WTC11 (cell line): ENCODE measurements at regions not wholly inside any gene's neighbourhood (a gene's known extent, or its start where the extent isn't known, plus 50 kb on each side); places are given as distances from the start of the nearest gene placed in this dataset.

ENCODE experiments used
- ATAC-seq: fragments of 200-7000 bp; cut with Tn5 transposase; 2 replicates; pipeline ENCODE4 v1.10.0; 2021; ENCODE audit warnings: mild to moderate bottlenecking, moderate library complexity
- CTCF ChIA-PET: fragments of 300-600 bp; sonication (Branson Sonifier 250); formaldehyde crosslinking; loops from one replicate; lab custom pipeline; 2021; ENCODE audit warnings: antibody characterized with exemption; lab: Charles Lee
- POLR2A ChIA-PET: fragments of 350-600 bp; sonication (Branson Sonifier 250); formaldehyde crosslinking; loops from one replicate; lab custom pipeline; 2021; ENCODE audit warnings: antibody characterized with exemption; lab: Charles Lee
- DNase-seq: peaks from one replicate; pipeline ENCODE4 v3.0.0; 2021; ENCODE audit warnings: low spot score
- H3K27ac Mint-ChIP-seq: 2 replicates; pipeline ENCODE4 v1.8.0; 2021; ENCODE audit warnings: mixed read lengths
- H3K27me3 Mint-ChIP-seq: 2 replicates; pipeline ENCODE4 v1.8.0; 2021; ENCODE audit warnings: low read depth, mild to moderate bottlenecking, moderate library complexity, mixed read lengths
- H3K36me3 Mint-ChIP-seq: 2 replicates; pipeline ENCODE4 v1.8.0; 2021; ENCODE audit warnings: mixed read lengths
- H3K4me1 Mint-ChIP-seq: 2 replicates; pipeline ENCODE4 v1.8.0; 2022; ENCODE audit warnings: mixed read lengths
- H3K4me3 Mint-ChIP-seq: 2 replicates; pipeline ENCODE4 v1.8.0; 2021; ENCODE audit warnings: mild to moderate bottlenecking, moderate library complexity, mixed read lengths
- H3K9me3 Mint-ChIP-seq: 2 replicates; pipeline ENCODE4 v1.8.0; 2021; ENCODE audit warnings: mixed read lengths
- ESRRA ChIP-seq: sonication (generic); formaldehyde crosslinking; IDR thresholded peaks from 2 replicates; pipeline ENCODE4 v1.8.1; 2022; ENCODE audit warnings: mild to moderate bottlenecking, missing genetic modification reagents, borderline replicate concordance
- IRF2 ChIP-seq: sonication (generic); formaldehyde crosslinking; IDR thresholded peaks from 2 replicates; pipeline ENCODE4 v1.8.0; 2022; ENCODE audit warnings: low read depth, missing genetic modification reagents, borderline replicate concordance
- MXD4 ChIP-seq: fragments of 250-450 bp; sonication (Bioruptor Pico); IDR thresholded peaks from 2 replicates; pipeline ENCODE4 v1.8.0; 2021; ENCODE audit warnings: mild to moderate bottlenecking, moderate library complexity, borderline replicate concordance
- NFE2L1 ChIP-seq: sonication (generic); formaldehyde crosslinking; IDR thresholded peaks from 2 replicates; pipeline ENCODE4 v1.8.1; 2023; ENCODE audit warnings: missing genetic modification reagents
- NFYB ChIP-seq: sonication (generic); formaldehyde crosslinking; conservative IDR thresholded peaks from 2 replicates; pipeline ENCODE4 v1.8.0; 2022; ENCODE audit warnings: low read depth, missing genetic modification reagents
- SMAD3 ChIP-seq: sonication (generic); formaldehyde crosslinking; IDR thresholded peaks from 2 replicates; pipeline ENCODE4 v1.8.0; 2022; ENCODE audit warnings: missing genetic modification reagents, mild to moderate bottlenecking, borderline replicate concordance
- ZNF138 ChIP-seq: sonication (generic); formaldehyde crosslinking; conservative IDR thresholded peaks from 2 replicates; pipeline ENCODE4 v1.8.1; 2022; ENCODE audit warnings: mild to moderate bottlenecking, moderate library complexity, missing genetic modification reagents
- ZNF263 ChIP-seq: sonication (generic); formaldehyde crosslinking; IDR thresholded peaks from 2 replicates; pipeline ENCODE4 v1.8.1; 2022; ENCODE audit warnings: low read depth, mild to moderate bottlenecking, moderate library complexity, missing genetic modification reagents
- TF ChIP-seq, protein P1 (sequence below): sonication (generic); formaldehyde crosslinking; conservative IDR thresholded peaks from 2 replicates; pipeline ENCODE4 v1.8.1; 2023; ENCODE audit warnings: mild to moderate bottlenecking, low read depth, missing genetic modification reagents, moderate library complexity
- TF ChIP-seq, protein P2 (sequence below): sonication (generic); formaldehyde crosslinking; IDR thresholded peaks from 2 replicates; pipeline ENCODE4 v1.8.1; 2022; ENCODE audit warnings: low read depth, missing genetic modification reagents, borderline replicate concordance
- TF ChIP-seq, protein P3 (sequence below): sonication (generic); formaldehyde crosslinking; IDR thresholded peaks from 2 replicates; pipeline ENCODE4 v1.8.1; 2023; ENCODE audit warnings: mild to moderate bottlenecking, missing genetic modification reagents
- TF ChIP-seq, protein P4 (sequence below): fragments of 250-450 bp; sonication (Bioruptor Pico); conservative IDR thresholded peaks from 2 replicates; pipeline ENCODE4 v1.9.0; 2021; ENCODE audit warnings: mild to moderate bottlenecking
- TF ChIP-seq, protein P5 (sequence below): sonication (generic); formaldehyde crosslinking; IDR thresholded peaks from 2 replicates; pipeline ENCODE4 v1.8.0; 2023; ENCODE audit warnings: missing genetic modification reagents
- TF ChIP-seq, protein P6 (sequence below): sonication (generic); formaldehyde crosslinking; IDR thresholded peaks from 2 replicates; pipeline ENCODE4 v1.8.0; 2022; ENCODE audit warnings: mild to moderate bottlenecking, missing genetic modification reagents
- TF ChIP-seq, protein P7 (sequence below): fragments of 200-600 bp; IDR thresholded peaks from 2 replicates; pipeline ENCODE4 v1.8.0; 2022; ENCODE audit warnings: antibody characterized with exemption
- TF ChIP-seq, protein P8 (sequence below): fragments of 250-450 bp; sonication (Bioruptor Pico); IDR thresholded peaks from 2 replicates; pipeline ENCODE4 v1.9.0; 2021; ENCODE audit warnings: mild to moderate bottlenecking

DNA sequence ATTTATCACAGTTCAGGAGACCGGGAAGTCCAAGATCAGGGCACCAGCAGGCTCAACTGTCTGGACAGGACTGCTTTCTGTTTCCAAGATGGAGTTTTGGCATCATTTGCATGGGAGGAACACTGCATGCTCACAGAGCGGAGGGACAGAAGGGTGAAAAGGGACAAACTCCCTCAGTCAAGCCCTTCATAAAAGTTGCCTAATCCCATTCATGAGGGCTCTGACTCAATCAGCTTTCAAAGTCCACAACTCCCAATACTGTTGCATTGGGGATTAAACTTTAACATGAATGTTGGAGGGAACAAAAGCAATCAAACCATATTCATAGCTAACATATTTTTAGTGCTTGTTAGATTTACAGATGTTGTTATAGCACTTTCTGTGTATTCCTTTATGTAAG lies 158.9 kb upstream of the MAD2L1 start:
- CTCF ChIA-PET, result interaction anchor here (0.9 kb wide), 1 partner anchor 967 kb away, joined by 3 read pairs; no protein-coding TSS in a partner anchor
- ATAC-seq, result no peak

More for the DNA sequence above, 158.9 kb upstream of the MAD2L1 start:
- Mint-ChIP-seq H3K4me1 (0 out of 2 replicates have a peak, but pooled peaks cover 3% of the 10 kb centered on the region), H3K9me3 (no peaks in the 10 kb centered on the region), H3K4me3 (no peak overlapping the region), H3K27ac (no peak overlapping the region), H3K36me3 (no peaks in the 10 kb centered on the region), H3K27me3 (no peaks in the 10 kb centered on the region)
- TF ChIP-seq, protein P1, sequence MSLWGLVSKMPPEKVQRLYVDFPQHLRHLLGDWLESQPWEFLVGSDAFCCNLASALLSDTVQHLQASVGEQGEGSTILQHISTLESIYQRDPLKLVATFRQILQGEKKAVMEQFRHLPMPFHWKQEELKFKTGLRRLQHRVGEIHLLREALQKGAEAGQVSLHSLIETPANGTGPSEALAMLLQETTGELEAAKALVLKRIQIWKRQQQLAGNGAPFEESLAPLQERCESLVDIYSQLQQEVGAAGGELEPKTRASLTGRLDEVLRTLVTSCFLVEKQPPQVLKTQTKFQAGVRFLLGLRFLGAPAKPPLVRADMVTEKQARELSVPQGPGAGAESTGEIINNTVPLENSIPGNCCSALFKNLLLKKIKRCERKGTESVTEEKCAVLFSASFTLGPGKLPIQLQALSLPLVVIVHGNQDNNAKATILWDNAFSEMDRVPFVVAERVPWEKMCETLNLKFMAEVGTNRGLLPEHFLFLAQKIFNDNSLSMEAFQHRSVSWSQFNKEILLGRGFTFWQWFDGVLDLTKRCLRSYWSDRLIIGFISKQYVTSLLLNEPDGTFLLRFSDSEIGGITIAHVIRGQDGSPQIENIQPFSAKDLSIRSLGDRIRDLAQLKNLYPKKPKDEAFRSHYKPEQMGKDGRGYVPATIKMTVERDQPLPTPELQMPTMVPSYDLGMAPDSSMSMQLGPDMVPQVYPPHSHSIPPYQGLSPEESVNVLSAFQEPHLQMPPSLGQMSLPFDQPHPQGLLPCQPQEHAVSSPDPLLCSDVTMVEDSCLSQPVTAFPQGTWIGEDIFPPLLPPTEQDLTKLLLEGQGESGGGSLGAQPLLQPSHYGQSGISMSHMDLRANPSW, result no peak
- TF ChIP-seq, protein P2, sequence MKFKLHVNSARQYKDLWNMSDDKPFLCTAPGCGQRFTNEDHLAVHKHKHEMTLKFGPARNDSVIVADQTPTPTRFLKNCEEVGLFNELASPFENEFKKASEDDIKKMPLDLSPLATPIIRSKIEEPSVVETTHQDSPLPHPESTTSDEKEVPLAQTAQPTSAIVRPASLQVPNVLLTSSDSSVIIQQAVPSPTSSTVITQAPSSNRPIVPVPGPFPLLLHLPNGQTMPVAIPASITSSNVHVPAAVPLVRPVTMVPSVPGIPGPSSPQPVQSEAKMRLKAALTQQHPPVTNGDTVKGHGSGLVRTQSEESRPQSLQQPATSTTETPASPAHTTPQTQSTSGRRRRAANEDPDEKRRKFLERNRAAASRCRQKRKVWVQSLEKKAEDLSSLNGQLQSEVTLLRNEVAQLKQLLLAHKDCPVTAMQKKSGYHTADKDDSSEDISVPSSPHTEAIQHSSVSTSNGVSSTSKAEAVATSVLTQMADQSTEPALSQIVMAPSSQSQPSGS (CRISPR knock-in tag), result no peak
- TF ChIP-seq, protein P3, sequence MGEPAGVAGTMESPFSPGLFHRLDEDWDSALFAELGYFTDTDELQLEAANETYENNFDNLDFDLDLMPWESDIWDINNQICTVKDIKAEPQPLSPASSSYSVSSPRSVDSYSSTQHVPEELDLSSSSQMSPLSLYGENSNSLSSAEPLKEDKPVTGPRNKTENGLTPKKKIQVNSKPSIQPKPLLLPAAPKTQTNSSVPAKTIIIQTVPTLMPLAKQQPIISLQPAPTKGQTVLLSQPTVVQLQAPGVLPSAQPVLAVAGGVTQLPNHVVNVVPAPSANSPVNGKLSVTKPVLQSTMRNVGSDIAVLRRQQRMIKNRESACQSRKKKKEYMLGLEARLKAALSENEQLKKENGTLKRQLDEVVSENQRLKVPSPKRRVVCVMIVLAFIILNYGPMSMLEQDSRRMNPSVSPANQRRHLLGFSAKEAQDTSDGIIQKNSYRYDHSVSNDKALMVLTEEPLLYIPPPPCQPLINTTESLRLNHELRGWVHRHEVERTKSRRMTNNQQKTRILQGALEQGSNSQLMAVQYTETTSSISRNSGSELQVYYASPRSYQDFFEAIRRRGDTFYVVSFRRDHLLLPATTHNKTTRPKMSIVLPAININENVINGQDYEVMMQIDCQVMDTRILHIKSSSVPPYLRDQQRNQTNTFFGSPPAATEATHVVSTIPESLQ (CRISPR knock-in tag), result no peak
- TF ChIP-seq, protein P4, sequence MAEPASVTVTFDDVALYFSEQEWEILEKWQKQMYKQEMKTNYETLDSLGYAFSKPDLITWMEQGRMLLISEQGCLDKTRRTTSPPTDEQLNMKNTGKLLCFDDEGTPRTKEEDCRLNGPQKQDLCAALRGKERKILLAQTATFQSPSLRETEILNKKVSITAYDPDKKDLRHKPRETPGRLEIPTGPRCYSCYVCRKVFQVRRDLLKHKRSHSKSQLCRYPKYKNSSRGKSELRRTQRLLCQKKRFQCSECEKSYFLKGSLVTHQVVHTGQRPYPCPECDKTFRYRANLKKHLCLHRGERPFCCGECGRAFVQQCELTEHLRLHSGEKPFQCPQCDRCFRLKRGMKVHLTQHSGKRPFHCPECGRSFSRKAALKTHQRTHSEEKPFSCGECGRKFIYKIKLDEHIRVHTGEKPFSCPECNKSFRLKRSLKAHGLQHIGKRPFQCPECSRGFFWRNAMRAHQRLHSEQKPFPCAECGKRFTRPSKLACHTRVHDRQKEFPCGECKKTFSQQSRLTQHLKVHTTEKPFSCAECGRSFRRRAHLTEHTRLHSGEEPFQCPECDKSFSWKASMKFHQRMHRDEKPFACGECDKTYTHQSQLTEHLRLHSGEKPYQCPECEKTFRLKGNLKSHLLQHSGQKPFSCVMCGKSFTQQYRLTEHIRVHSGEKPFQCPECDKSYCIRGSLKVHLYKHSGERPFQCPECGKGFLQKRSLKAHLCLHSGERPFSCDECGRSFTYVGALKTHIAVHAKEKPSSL (CRISPR knock-in tag), result no peak
- TF ChIP-seq, protein P5, sequence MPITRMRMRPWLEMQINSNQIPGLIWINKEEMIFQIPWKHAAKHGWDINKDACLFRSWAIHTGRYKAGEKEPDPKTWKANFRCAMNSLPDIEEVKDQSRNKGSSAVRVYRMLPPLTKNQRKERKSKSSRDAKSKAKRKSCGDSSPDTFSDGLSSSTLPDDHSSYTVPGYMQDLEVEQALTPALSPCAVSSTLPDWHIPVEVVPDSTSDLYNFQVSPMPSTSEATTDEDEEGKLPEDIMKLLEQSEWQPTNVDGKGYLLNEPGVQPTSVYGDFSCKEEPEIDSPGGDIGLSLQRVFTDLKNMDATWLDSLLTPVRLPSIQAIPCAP (CRISPR knock-in tag), result no peak
- TF ChIP-seq ZNF138 (CRISPR knock-in tag) (no peak), NFE2L1 (CRISPR knock-in tag) (no peak), NFYB (CRISPR knock-in tag) (no peak), MXD4 (CRISPR knock-in tag) (no peak), SMAD3 (CRISPR knock-in tag) (no peak), IRF2 (CRISPR knock-in tag) (no peak), ESRRA (CRISPR knock-in tag) (no peak), ZNF263 (CRISPR knock-in tag) (no peak)
- TF ChIP-seq, protein P6, sequence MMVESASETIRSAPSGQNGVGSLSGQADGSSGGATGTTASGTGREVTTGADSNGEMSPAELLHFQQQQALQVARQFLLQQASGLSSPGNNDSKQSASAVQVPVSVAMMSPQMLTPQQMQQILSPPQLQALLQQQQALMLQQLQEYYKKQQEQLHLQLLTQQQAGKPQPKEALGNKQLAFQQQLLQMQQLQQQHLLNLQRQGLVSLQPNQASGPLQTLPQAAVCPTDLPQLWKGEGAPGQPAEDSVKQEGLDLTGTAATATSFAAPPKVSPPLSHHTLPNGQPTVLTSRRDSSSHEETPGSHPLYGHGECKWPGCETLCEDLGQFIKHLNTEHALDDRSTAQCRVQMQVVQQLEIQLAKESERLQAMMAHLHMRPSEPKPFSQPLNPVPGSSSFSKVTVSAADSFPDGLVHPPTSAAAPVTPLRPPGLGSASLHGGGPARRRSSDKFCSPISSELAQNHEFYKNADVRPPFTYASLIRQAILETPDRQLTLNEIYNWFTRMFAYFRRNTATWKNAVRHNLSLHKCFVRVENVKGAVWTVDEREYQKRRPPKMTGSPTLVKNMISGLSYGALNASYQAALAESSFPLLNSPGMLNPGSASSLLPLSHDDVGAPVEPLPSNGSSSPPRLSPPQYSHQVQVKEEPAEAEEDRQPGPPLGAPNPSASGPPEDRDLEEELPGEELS, result no peak
- TF ChIP-seq, protein P7, sequence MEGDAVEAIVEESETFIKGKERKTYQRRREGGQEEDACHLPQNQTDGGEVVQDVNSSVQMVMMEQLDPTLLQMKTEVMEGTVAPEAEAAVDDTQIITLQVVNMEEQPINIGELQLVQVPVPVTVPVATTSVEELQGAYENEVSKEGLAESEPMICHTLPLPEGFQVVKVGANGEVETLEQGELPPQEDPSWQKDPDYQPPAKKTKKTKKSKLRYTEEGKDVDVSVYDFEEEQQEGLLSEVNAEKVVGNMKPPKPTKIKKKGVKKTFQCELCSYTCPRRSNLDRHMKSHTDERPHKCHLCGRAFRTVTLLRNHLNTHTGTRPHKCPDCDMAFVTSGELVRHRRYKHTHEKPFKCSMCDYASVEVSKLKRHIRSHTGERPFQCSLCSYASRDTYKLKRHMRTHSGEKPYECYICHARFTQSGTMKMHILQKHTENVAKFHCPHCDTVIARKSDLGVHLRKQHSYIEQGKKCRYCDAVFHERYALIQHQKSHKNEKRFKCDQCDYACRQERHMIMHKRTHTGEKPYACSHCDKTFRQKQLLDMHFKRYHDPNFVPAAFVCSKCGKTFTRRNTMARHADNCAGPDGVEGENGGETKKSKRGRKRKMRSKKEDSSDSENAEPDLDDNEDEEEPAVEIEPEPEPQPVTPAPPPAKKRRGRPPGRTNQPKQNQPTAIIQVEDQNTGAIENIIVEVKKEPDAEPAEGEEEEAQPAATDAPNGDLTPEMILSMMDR, result no peak
- TF ChIP-seq, protein P8, sequence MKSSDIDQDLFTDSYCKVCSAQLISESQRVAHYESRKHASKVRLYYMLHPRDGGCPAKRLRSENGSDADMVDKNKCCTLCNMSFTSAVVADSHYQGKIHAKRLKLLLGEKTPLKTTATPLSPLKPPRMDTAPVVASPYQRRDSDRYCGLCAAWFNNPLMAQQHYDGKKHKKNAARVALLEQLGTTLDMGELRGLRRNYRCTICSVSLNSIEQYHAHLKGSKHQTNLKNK, result no peak
- POLR2A ChIA-PET, result no interaction called here
- DNase-seq, result no peak
